Astrocyte of the cerebellum (primary cell): ENCODE measurements at regions not wholly inside any gene's neighbourhood (a gene's known extent, or its start where the extent isn't known, plus 50 kb on each side); places are given as distances from the start of the nearest gene placed in this dataset.

Experiments
- DNase-seq: peaks from one replicate; pipeline ENCODE4 v3.0.0-alpha.2; 2011; ENCODE audit warnings: low read depth
- H3K4me3 ChIP-seq: 2 replicates; pipeline ENCODE4 v1.5.1; 2011; ENCODE audit warnings: mild to moderate bottlenecking, low read depth, low read length, moderate library complexity
- CTCF ChIP-seq: IDR thresholded peaks from 2 replicates; pipeline ENCODE4 v1.5.1; 2012; ENCODE audit warnings: low read length, low read depth, moderate library complexity, mild to moderate bottlenecking; ENCODE audit errors: missing control alignments
- in situ Hi-C: cut with HindIII; loops from 2 replicates; pipeline ENCODE4 v1.10.0; 2017; ENCODE audit warnings: low sequenced_read_pairs

- DNase-seq = no peak
- H3K4me3 ChIP-seq = no peak overlapping the region
- TF ChIP-seq CTCF = no peak
- in situ Hi-C loops = no loop called here
These were observed 269.4 kb upstream of the SMIM31 start for GRCh38 chr4:164484551-164484950.

GRCh38 chr4:164485136-164485535, 268.8 kb upstream of the SMIM31 start:
- no peak for TF ChIP-seq CTCF
- H3K4me3 ChIP-seq = no peak overlapping the region
- DNase-seq = no peak
- in situ Hi-C loops = no loop called here

DNA sequence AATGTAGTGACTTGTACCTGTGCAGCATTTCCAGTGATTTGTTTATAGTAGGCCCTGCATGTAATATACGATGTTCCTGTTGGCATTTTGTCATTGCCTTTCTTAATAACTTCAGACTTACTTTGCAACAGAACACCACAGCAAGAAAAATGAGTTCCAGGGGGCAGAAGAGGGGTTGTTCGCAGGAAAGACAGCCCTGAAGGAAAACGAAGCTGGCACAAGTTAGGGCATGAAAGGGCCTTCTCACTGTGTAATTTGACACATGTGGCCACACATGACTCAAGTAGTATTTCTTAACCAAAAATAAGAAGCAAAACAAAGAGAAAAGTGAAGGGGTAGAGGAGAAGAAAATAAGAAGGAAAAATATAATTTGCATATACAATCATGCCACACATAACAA, 265.8 kb upstream of the SMIM31 start:
- in situ Hi-C loops = no loop called here
- no peak for DNase-seq
- TF ChIP-seq CTCF = no peak
- no peak overlapping the region for H3K4me3 ChIP-seq

DNA sequence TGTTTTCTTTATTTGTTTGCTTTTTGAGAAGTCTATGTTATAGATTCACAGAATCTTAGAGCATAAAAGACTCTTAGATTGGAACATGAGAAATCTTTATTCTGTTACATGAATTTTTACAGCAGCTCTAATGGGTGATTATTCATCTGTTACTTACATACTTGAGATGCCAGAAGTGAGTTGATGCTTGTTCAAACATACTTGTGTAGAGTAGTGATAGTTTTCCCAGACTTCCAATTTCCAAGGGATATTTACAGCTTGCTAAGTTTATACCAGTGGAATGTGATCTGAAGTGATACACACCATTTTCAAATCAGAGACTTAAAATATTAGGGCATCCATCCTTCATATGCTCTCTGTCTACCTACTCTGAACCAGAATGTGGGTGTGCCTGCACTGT, 252.9 kb upstream of the SMIM31 start:
- in situ Hi-C loops = no loop called here
- no peak for TF ChIP-seq CTCF
- DNase-seq = no peak

DNA sequence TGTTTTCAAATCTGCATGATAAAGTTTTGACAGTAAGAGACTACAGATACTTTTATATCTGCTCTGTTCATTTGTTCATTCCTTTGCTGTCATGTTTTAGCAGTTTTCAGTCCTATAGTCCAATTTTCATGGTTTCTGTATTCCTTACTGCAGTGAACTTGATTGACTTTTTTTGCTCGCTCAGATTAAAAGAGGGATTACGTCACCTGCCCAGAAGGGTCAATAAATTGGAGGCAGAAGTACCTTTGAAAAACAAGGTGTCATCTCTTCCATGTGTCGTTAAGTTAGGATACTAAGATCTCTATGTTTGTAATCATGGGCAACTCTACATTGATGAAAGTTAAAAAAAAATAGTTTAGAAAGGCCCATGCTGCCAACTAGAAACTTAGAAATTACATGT, 250.1 kb upstream of the SMIM31 start:
- no peak for DNase-seq
- no peak for TF ChIP-seq CTCF
- in situ Hi-C loops = no loop called here
- H3K4me3 ChIP-seq = no peak overlapping the region

More for the DNA sequence above, 252.9 kb upstream of the SMIM31 start:
- H3K4me3 ChIP-seq = no peak overlapping the region

GRCh38 chr4:164508097-164508496, 245.8 kb upstream of the SMIM31 start:
- no peak overlapping the region for H3K4me3 ChIP-seq
- TF ChIP-seq CTCF = no peak
- DNase-seq = no peak
- in situ Hi-C loops = no loop called here

DNA sequence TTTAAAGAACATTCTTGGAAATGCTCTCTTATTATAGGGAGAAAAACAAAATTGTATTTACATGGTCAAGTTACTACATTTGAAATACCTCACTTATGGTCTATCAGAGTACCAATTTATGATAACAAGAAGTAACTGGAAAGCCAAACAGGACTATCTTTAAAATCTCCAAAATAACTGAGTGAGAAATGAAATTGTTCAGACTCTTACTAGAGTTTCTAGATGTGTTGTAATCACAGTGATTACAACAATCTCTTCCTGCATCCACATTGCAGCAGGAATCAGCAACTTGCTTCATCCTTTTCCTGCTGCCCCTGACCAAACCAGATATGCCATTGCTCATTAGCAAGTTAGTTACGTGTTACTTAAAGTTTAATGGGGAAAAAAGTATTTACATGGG, 245.2 kb upstream of the SMIM31 start:
- no peak overlapping the region for H3K4me3 ChIP-seq
- in situ Hi-C loops = no loop called here
- no peak for DNase-seq
- no peak for TF ChIP-seq CTCF
